Head of caudate nucleus (tissue), 42 donors: ENCODE measurements at regions not wholly inside any gene's neighbourhood (a gene's known extent, or its start where the extent isn't known, plus 50 kb on each side); places are given as distances from the start of the nearest gene placed in this dataset.
A peak's percentile ranks its signal among the peaks of the same experiment; 100 is the strongest.

ENCODE experiments used
- DNase-seq, 42 donors: peaks; one replicate each; pipeline versions ENCODE4 v3.0.0 to v3.0.0-alpha.2; 2020 to 2021; ENCODE audit warnings: mixed read lengths in 7 of 42
- intact Hi-C: fragments of 100-400 bp; cut with DNase I; formaldehyde crosslinking; loops from one replicate; pipeline ENCODE4 v1.15.0; 2022

- DNase-seq, result peak in 21 of 42 donors; percentile 3 to 57 (median 40)
Observed at GRCh38 chr11:69912911-69913451, 93.8 kb upstream of the FGF3 start.

GRCh38 chr11:69913591-69914285, 94.5 kb upstream of the FGF3 start:
- DNase-seq, result peak in 7 of 42 donors; percentile 2 to 32 (median 7)
- intact Hi-C loops, result no loop called here

More at GRCh38 chr11:69912911-69913451, 93.8 kb upstream of the FGF3 start:
- intact Hi-C loops, result no loop called here

- intact Hi-C loops, result loop anchor here (5.0 kb wide), 1 partner anchor 278 kb away; no protein-coding TSS in a partner anchor
- peak in 6 of 42 donors; percentile 3 to 31 (median 5) for DNase-seq
Observed at GRCh38 chr11:69914286-69915150, 95.3 kb upstream of the FGF3 start.

- DNase-seq, result peak in 1 of 42 donors; percentile 4
Observed at GRCh38 chr11:69915151-69915500, 95.9 kb upstream of the FGF3 start.

GRCh38 chr11:69915501-69916250, 96.5 kb upstream of the FGF3 start:
- intact Hi-C loops, result loop anchor here (5.0 kb wide), 1 partner anchor 277 kb away; no protein-coding TSS in a partner anchor
- DNase-seq, result peak; percentile 21 to 83 (median 62)

More at GRCh38 chr11:69915151-69915500, 95.9 kb upstream of the FGF3 start:
- intact Hi-C loops, result loop anchor here (5.0 kb wide), 1 partner anchor 277 kb away; no protein-coding TSS in a partner anchor

- intact Hi-C loops, result loop anchor here (5.0 kb wide), 1 partner anchor 276 kb away; no protein-coding TSS in a partner anchor
- peak in 6 of 42 donors; percentile 0 to 21 (median 10) for DNase-seq
Observed at GRCh38 chr11:69916251-69916649, 97.0 kb upstream of the FGF3 start.

GRCh38 chr11:69916806-69917387, 97.7 kb upstream of the FGF3 start:
- intact Hi-C loops, result loop anchor here (5.0 kb wide), 1 partner anchor 275 kb away; no protein-coding TSS in a partner anchor
- peak in 2 of 42 donors; percentile 2 to 19 for DNase-seq

GRCh38 chr11:69917529-69917928, 98.3 kb upstream of the FGF3 start:
- no peak for DNase-seq
- intact Hi-C loops, result loop anchor here (5.0 kb wide), 1 partner anchor 275 kb away; no protein-coding TSS in a partner anchor

- peak in 16 of 42 donors; percentile 1 to 41 (median 19) for DNase-seq
- intact Hi-C loops, result loop anchor here (5.0 kb wide), 1 partner anchor 274 kb away; no protein-coding TSS in a partner anchor
Observed at GRCh38 chr11:69918231-69918937, 99.2 kb upstream of the FGF3 start.

GRCh38 chr11:69918938-69919650, 99.9 kb upstream of the FGF3 start:
- intact Hi-C loops, result loop anchor here (5.0 kb wide), 1 partner anchor 273 kb away; no protein-coding TSS in a partner anchor
- peak; percentile 37 to 87 (median 73) for DNase-seq

- peak in 14 of 42 donors; percentile 1 to 20 (median 8) for DNase-seq
- intact Hi-C loops, result loop anchor here (5.0 kb wide), 1 partner anchor 272 kb away; no protein-coding TSS in a partner anchor
Observed at GRCh38 chr11:69919659-69920344, 100.6 kb upstream of the FGF3 start.

GRCh38 chr11:69920345-69921127, 101.3 kb upstream of the FGF3 start:
- intact Hi-C loops, result no loop called here
- DNase-seq, result peak in 16 of 42 donors; percentile 0 to 39 (median 5)

GRCh38 chr11:69921128-69922014, 102.2 kb upstream of the FGF3 start:
- intact Hi-C loops, result no loop called here

GRCh38 chr11:69922015-69922595, 102.9 kb upstream of the FGF3 start:
- intact Hi-C loops, result no loop called here
- DNase-seq, result peak in 9 of 42 donors; percentile 7 to 42 (median 13)

More at GRCh38 chr11:69921128-69922014, 102.2 kb upstream of the FGF3 start:
- peak in 13 of 42 donors; percentile 0 to 35 (median 11) for DNase-seq
